ENCODE measurements at regions not wholly inside any gene's neighbourhood (a gene's known extent, or its start where the extent isn't known, plus 50 kb on each side); places are given as distances from the start of the nearest gene placed in this dataset.

- H3K27ac ChIP-seq = no peak overlapping the region
- no peak for TF ChIP-seq CTCF (IDR thresholded peaks at IDR 0.05)
- TF ChIP-seq ZFX (IDR thresholded peaks at IDR 0.05; ENCODE audit: borderline replicate concordance) = no peak
Measured at GRCh38 chr22:48633996-48634836, 1193.5 kb downstream of the BRD1 start.

- no peak for TF ChIP-seq CTCF (IDR thresholded peaks at IDR 0.05)
- no peak for TF ChIP-seq ZFX (IDR thresholded peaks at IDR 0.05; ENCODE audit: borderline replicate concordance)
- no peak overlapping the region for H3K27ac ChIP-seq
Measured at GRCh38 chr22:48632646-48633246, 1194.9 kb downstream of the BRD1 start.

- TF ChIP-seq ZFX (IDR thresholded peaks at IDR 0.05; ENCODE audit: borderline replicate concordance) (no peak), CTCF (IDR thresholded peaks at IDR 0.05) (no peak)
- no peak overlapping the region for H3K27ac ChIP-seq
Measured at GRCh38 chr22:48631288-48631863, 1196.3 kb downstream of the BRD1 start.

GRCh38 chr22:48630848-48631247 lies 1196.8 kb downstream of the BRD1 start:
- H3K27ac ChIP-seq = no peak overlapping the region

GRCh38 chr22:48630433-48630754 lies 1197.3 kb downstream of the BRD1 start:
- no peak overlapping the region for H3K27ac ChIP-seq
- TF ChIP-seq CTCF (IDR thresholded peaks at IDR 0.05) (no peak), ZFX (IDR thresholded peaks at IDR 0.05; ENCODE audit: borderline replicate concordance) (no peak)

More at GRCh38 chr22:48630848-48631247, 1196.8 kb downstream of the BRD1 start:
- TF ChIP-seq ZFX (IDR thresholded peaks at IDR 0.05; ENCODE audit: borderline replicate concordance) (no peak), CTCF (IDR thresholded peaks at IDR 0.05) (no peak)

GRCh38 chr22:48629631-48630432 lies 1197.8 kb downstream of the BRD1 start:
- TF ChIP-seq CTCF (IDR thresholded peaks at IDR 0.05) = no peak
- TF ChIP-seq ZFX (IDR thresholded peaks at IDR 0.05; ENCODE audit: borderline replicate concordance) = no peak
- H3K27ac ChIP-seq = no peak overlapping the region
